ENCODE measurements at regions not wholly inside any gene's neighbourhood (a gene's known extent, or its start where the extent isn't known, plus 50 kb on each side); places are given as distances from the start of the nearest gene placed in this dataset.

DNA sequence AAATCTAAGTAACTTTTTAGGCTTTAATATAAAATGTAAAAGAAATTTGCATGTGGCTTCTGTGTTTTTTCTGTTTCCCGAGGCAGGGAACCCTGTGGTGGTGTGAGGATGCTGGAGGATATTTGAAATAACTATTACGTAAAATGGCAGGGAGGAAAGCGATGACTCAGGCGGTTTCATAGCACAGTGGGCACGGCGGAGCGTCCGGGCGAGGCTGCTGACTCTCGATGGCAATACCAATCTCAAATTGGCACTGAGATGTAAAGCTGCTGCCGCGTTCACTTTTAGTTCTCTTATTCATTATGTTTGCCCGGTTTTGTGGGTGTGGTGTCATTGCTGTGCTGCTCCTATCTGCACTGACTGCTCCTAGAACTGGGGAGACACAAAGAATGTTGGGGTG, 254.3 kb downstream of the THBS2 start:
- TF ChIP-seq, protein P1, sequence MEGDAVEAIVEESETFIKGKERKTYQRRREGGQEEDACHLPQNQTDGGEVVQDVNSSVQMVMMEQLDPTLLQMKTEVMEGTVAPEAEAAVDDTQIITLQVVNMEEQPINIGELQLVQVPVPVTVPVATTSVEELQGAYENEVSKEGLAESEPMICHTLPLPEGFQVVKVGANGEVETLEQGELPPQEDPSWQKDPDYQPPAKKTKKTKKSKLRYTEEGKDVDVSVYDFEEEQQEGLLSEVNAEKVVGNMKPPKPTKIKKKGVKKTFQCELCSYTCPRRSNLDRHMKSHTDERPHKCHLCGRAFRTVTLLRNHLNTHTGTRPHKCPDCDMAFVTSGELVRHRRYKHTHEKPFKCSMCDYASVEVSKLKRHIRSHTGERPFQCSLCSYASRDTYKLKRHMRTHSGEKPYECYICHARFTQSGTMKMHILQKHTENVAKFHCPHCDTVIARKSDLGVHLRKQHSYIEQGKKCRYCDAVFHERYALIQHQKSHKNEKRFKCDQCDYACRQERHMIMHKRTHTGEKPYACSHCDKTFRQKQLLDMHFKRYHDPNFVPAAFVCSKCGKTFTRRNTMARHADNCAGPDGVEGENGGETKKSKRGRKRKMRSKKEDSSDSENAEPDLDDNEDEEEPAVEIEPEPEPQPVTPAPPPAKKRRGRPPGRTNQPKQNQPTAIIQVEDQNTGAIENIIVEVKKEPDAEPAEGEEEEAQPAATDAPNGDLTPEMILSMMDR (IDR thresholded peaks at IDR 0.05; ENCODE audit: borderline replicate concordance, extremely low read depth, low read length, poor library complexity, severe bottlenecking): no peak
- TF ChIP-seq EZH2 (IDR thresholded peaks at IDR 0.05; ENCODE audit: borderline replicate concordance, low read depth, low read length, severe bottlenecking): no peak
